Esophagus squamous epithelium (tissue), 5 donors: ENCODE measurements at regions not wholly inside any gene's neighbourhood (a gene's known extent, or its start where the extent isn't known, plus 50 kb on each side); places are given as distances from the start of the nearest gene placed in this dataset.
"Not testable (repeated sequence)": the region's sequence is repeated elsewhere in the genome, so short reads cannot be mapped to it uniquely, and the experiment has no call there.

ENCODE experiments used
- DNase-seq: peaks from one replicate; lab custom pipeline; 2025; lab: John Stamatoyannopoulos, UW
- H3K27ac ChIP-seq, 4 donors: fragments of 200-600 bp; sonication (generic); one replicate each; pipeline ENCODE4 v1.5.1; 2016 to 2019; ENCODE audit warnings: mild to moderate bottlenecking in 1 of 4
- H3K27me3 ChIP-seq, 4 donors: fragments of 200-600 bp; sonication (generic); 1 replicate in 3 of 4; 2 replicates in 1 of 4; pipeline versions ENCODE4 v1.5.1 to v1.6.0; 2017 to 2021; ENCODE audit warnings: antibody characterized with exemption in 1 of 4
- H3K36me3 ChIP-seq, 3 donors: fragments of 200-600 bp; sonication (generic); one replicate each; pipeline ENCODE4 v1.5.1; 2016 to 2019
- H3K4me1 ChIP-seq, 3 donors: fragments of 200-600 bp; sonication (generic); one replicate each; pipeline ENCODE4 v1.5.1; 2017 to 2019
- H3K4me3 ChIP-seq, 4 donors: fragments of 200-600 bp; sonication (generic); 1 replicate in 3 of 4; 2 replicates in 1 of 4; pipeline ENCODE4 v1.5.1; 2016 to 2019; ENCODE audit warnings: mild to moderate bottlenecking in 2 of 4, moderate library complexity in 1 of 4
- H3K9me3 ChIP-seq, 3 donors: fragments of 200-600 bp; sonication (generic); one replicate each; pipeline ENCODE4 v1.5.1; 2016 to 2019
- CTCF ChIP-seq, 6 experiments: fragments of 450-650 bp in 4 of 6; fragments of 200-600 bp in 2 of 6; sonication (generic) in 2 of 6; IDR thresholded peaks; one replicate each; pipeline ENCODE4 v1.5.1; 2016 to 2019; ENCODE audit warnings: antibody characterized with exemption in 6 of 6, mild to moderate bottlenecking in 4 of 6, moderate library complexity in 4 of 6
- POLR2A ChIP-seq, 4 donors: fragments of 450-650 bp; IDR thresholded peaks; one replicate each; pipeline ENCODE4 v1.6.1; 2017; ENCODE audit warnings: antibody characterized with exemption in 4 of 4, mild to moderate bottlenecking in 4 of 4, moderate library complexity in 3 of 4
- WGBS, 2 donors: methylation state at CpG; one replicate each; pipeline ENCODE4 v1.1.5; 2018; 5-methylcytosine and 5-hydroxymethylcytosine counted together
- intact Hi-C: fragments of 100-400 bp; cut with DNase I; formaldehyde crosslinking; loops from one replicate; pipeline ENCODE4 v1.15.0; 2022
- donor health status: DM: yes; HTN: yes; CAD: no.

GRCh38 chr20:51126337-51126736 is 103.4 kb upstream of the KCNG1 start:
- no peak for TF ChIP-seq POLR2A (IDR thresholded peaks at IDR 0.05)
- TF ChIP-seq CTCF (IDR thresholded peaks at IDR 0.05), result no peak
- no peaks in the 10 kb centered on the region for H3K36me3 ChIP-seq
- H3K4me3 ChIP-seq, result no peak overlapping the region
- H3K9me3 ChIP-seq, result no peaks in the 10 kb centered on the region
- WGBS, 2 donors, result 45 to 63% methylated on average over 3 of the region's 3 CpGs
- no peak for DNase-seq
- H3K4me1 ChIP-seq, result peaks cover 21 to 80% (median 27%) of the 10 kb centered on the region in 3 donors
- no peaks in the 10 kb centered on the region for H3K27me3 ChIP-seq
- peak overlapping the region; percentile 39 to 86 (median 72) for H3K27ac ChIP-seq
- intact Hi-C loops, result no loop called here

- Histone ChIP-seq H3K27ac (peak overlapping the region in 3 of 4 donors; percentile 64 to 86 (median 81)), H3K4me1 (peaks cover 23 to 85% (median 31%) of the 10 kb centered on the region in 3 donors), H3K27me3 (peaks cover 0 to 1% (median 0%) of the 10 kb centered on the region in 4 donors), H3K4me3 (no peak overlapping the region), H3K9me3 (no peaks in the 10 kb centered on the region), H3K36me3 (no peaks in the 10 kb centered on the region)
- WGBS, 2 donors, result 37 to 60% methylated on average over 3 to 4 of the region's 4 CpGs
- DNase-seq, result no peak
- intact Hi-C loops, result no loop called here
- TF ChIP-seq CTCF (IDR thresholded peaks at IDR 0.05) (no peak), POLR2A (IDR thresholded peaks at IDR 0.05) (no peak)
These were observed 102.9 kb upstream of the KCNG1 start for GRCh38 chr20:51125780-51126179.

GRCh38 chr20:51125105-51125504 is 102.2 kb upstream of the KCNG1 start:
- intact Hi-C loops, result no loop called here
- 67 to 76% methylated on average over 5 of the region's 5 CpGs for WGBS, 2 donors
- TF ChIP-seq POLR2A (IDR thresholded peaks at IDR 0.05), result no peak
- no peak for TF ChIP-seq CTCF (IDR thresholded peaks at IDR 0.05)

GRCh38 chr20:51123887-51124286 is 101.0 kb upstream of the KCNG1 start:
- H3K9me3 ChIP-seq, H3K4me3 ChIP-seq, DNase-seq, H3K36me3 ChIP-seq, H3K27me3 ChIP-seq, intact Hi-C loops: not testable (repeated sequence)
- H3K4me1 ChIP-seq, result peaks cover 23 to 80% (median 30%) of the 10 kb centered on the region in 3 donors
- H3K27ac ChIP-seq, result peak overlapping the region in 2 of 4 donors; percentile 71 to 74
- WGBS, 2 donors, result 60 to 64% methylated on average over 1 of the region's 1 CpG

More at GRCh38 chr20:51125105-51125504, 102.2 kb upstream of the KCNG1 start:
- Histone ChIP-seq H3K4me1 (peaks cover 23 to 87% (median 31%) of the 10 kb centered on the region in 3 donors), H3K27ac (peak overlapping the region in 2 of 4 donors; percentile 81 to 86), H3K4me3 (no peak overlapping the region), H3K36me3 (no peaks in the 10 kb centered on the region), H3K27me3 (peaks cover 0 to 6% (median 0%) of the 10 kb centered on the region in 4 donors), H3K9me3 (no peaks in the 10 kb centered on the region)
- no peak for DNase-seq

- no peaks in the 10 kb centered on the region for H3K36me3 ChIP-seq
- peak overlapping the region in 3 of 4 donors; percentile 49 to 74 (median 71) for H3K27ac ChIP-seq
- H3K4me1 ChIP-seq, result peaks cover 23 to 79% (median 27%) of the 10 kb centered on the region in 3 donors
- no peak for DNase-seq
- intact Hi-C loops, result no loop called here
- 13 to 18% methylated on average over 7 of the region's 7 CpGs for WGBS, 2 donors
- TF ChIP-seq CTCF (IDR thresholded peaks at IDR 0.05) (no peak), POLR2A (IDR thresholded peaks at IDR 0.05) (no peak)
- H3K4me3 ChIP-seq, result no peak overlapping the region
- peaks cover 0 to 6% (median 0%) of the 10 kb centered on the region in 4 donors for H3K27me3 ChIP-seq
- H3K9me3 ChIP-seq, result no peaks in the 10 kb centered on the region
These were observed 100.2 kb upstream of the KCNG1 start for GRCh38 chr20:51122931-51123658.
